NCI-H1105 treated with DMSO at 0.1 percent for 48 hours (cell line): ENCODE measurements at regions not wholly inside any gene's neighbourhood (a gene's known extent, or its start where the extent isn't known, plus 50 kb on each side); places are given as distances from the start of the nearest gene placed in this dataset.
"Not testable (repeated sequence)": the region's sequence is repeated elsewhere in the genome, so short reads cannot be mapped to it uniquely, and the experiment has no call there.

Experiments
- DNase-seq: peaks from one replicate; lab custom pipeline; 2025; lab: John Stamatoyannopoulos, UW

- no peak for DNase-seq
These were observed 547.2 kb upstream of the ADGRL3 start for GRCh38 chr4:60652933-60653332.

- DNase-seq, result no peak
These were observed 544.8 kb upstream of the ADGRL3 start for GRCh38 chr4:60655356-60655755.

GRCh38 chr4:60656171-60656570 is 544.0 kb upstream of the ADGRL3 start:
- no peak for DNase-seq

- DNase-seq, result no peak
These were observed 543.1 kb upstream of the ADGRL3 start for GRCh38 chr4:60657041-60657440.

- DNase-seq, result no peak
These were observed 542.3 kb upstream of the ADGRL3 start for GRCh38 chr4:60657807-60658206.

- no peak for DNase-seq
These were observed 536.4 kb upstream of the ADGRL3 start for GRCh38 chr4:60663769-60664168.

GRCh38 chr4:60682901-60683300 is 517.2 kb upstream of the ADGRL3 start:
- no peak for DNase-seq

- no peak for DNase-seq
These were observed 516.8 kb upstream of the ADGRL3 start for GRCh38 chr4:60683357-60683756.

GRCh38 chr4:60683973-60684372 is 516.2 kb upstream of the ADGRL3 start:
- no peak for DNase-seq

- not testable (repeated sequence) for DNase-seq
These were observed 504.1 kb upstream of the ADGRL3 start for GRCh38 chr4:60696062-60696461.

- no peak for DNase-seq
These were observed 491.1 kb upstream of the ADGRL3 start for GRCh38 chr4:60709061-60709460.

GRCh38 chr4:60718874-60719273 is 481.3 kb upstream of the ADGRL3 start:
- DNase-seq, result no peak

GRCh38 chr4:60721685-60722084 is 478.4 kb upstream of the ADGRL3 start:
- no peak for DNase-seq

- DNase-seq, result no peak
These were observed 476.3 kb upstream of the ADGRL3 start for GRCh38 chr4:60723796-60724195.

GRCh38 chr4:60724623-60725022 is 475.5 kb upstream of the ADGRL3 start:
- no peak for DNase-seq

GRCh38 chr4:60726779-60727178 is 473.3 kb upstream of the ADGRL3 start:
- DNase-seq, result no peak

- DNase-seq, result no peak
These were observed 470.9 kb upstream of the ADGRL3 start for GRCh38 chr4:60729194-60729593.

GRCh38 chr4:60729764-60730163 is 470.4 kb upstream of the ADGRL3 start:
- not testable (repeated sequence) for DNase-seq

- DNase-seq, result no peak
These were observed 462.3 kb upstream of the ADGRL3 start for GRCh38 chr4:60737858-60738257.

- DNase-seq, result no peak
These were observed 456.5 kb upstream of the ADGRL3 start for GRCh38 chr4:60743654-60744053.

- DNase-seq, result no peak
These were observed 455.4 kb upstream of the ADGRL3 start for GRCh38 chr4:60744767-60745166.

GRCh38 chr4:60745800-60746571 is 454.1 kb upstream of the ADGRL3 start:
- DNase-seq, result no peak

GRCh38 chr4:60750962-60751361 is 449.2 kb upstream of the ADGRL3 start:
- no peak for DNase-seq

- DNase-seq, result no peak
These were observed 442.0 kb upstream of the ADGRL3 start for GRCh38 chr4:60757986-60758680.
